HEK293T (cell line): ENCODE measurements at regions not wholly inside any gene's neighbourhood (a gene's known extent, or its start where the extent isn't known, plus 50 kb on each side); places are given as distances from the start of the nearest gene placed in this dataset.
"Not testable (repeated sequence)": the region's sequence is repeated elsewhere in the genome, so short reads cannot be mapped to it uniquely, and the experiment has no call there.

Experiments
- BHLHE40 ChIP-seq: fragments of 450-650 bp; IDR thresholded peaks from 2 replicates; pipeline ENCODE4 v1.6.1; 2016; ENCODE audit warnings: mild to moderate bottlenecking, moderate library complexity, borderline replicate concordance
- CTBP1 ChIP-seq: fragments of 450-650 bp; IDR thresholded peaks from 2 replicates; pipeline ENCODE4 v1.6.1; 2016; ENCODE audit warnings: borderline replicate concordance
- ELF4 ChIP-seq: fragments of 450-650 bp; IDR thresholded peaks from 2 replicates; pipeline ENCODE4 v1.6.1; 2017; ENCODE audit warnings: antibody characterized with exemption
- FOXA1 ChIP-seq: fragments of 450-650 bp; IDR thresholded peaks from 2 replicates; pipeline ENCODE4 v1.6.1; 2016; ENCODE audit warnings: mild to moderate bottlenecking
- L3MBTL2 ChIP-seq: fragments of 450-650 bp; conservative IDR thresholded peaks from 2 replicates; pipeline ENCODE4 v1.6.1; 2016; ENCODE audit warnings: mild to moderate bottlenecking

- not testable (repeated sequence) for TF ChIP-seq L3MBTL2, ELF4, FOXA1, CTBP1, BHLHE40
Observed at GRCh38 chr7:22032356-22032755, 86.7 kb upstream of the CDCA7L start.
